ENCODE measurements at regions not wholly inside any gene's neighbourhood (a gene's known extent, or its start where the extent isn't known, plus 50 kb on each side); places are given as distances from the start of the nearest gene placed in this dataset.

DNA sequence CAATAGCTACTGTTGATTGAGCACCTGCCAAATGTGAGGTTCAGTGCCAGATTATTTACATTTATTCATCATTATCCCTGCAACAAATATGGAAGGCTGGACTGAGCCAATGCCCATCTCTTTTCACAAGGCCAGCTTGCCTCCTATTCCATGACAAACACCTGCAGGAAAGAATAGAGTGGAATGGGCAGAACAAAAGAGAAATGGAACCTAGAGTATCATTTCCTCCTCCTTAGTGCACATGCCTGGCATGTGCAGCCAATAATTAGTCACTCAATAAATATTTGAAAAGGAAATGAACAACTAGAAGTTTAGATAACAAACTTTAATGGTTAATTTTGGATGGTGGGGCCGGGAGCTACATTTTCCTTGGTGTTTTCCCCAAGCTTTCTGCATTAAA, 61.4 kb upstream of the MYRIP start (continued):
- TF ChIP-seq, protein P1, sequence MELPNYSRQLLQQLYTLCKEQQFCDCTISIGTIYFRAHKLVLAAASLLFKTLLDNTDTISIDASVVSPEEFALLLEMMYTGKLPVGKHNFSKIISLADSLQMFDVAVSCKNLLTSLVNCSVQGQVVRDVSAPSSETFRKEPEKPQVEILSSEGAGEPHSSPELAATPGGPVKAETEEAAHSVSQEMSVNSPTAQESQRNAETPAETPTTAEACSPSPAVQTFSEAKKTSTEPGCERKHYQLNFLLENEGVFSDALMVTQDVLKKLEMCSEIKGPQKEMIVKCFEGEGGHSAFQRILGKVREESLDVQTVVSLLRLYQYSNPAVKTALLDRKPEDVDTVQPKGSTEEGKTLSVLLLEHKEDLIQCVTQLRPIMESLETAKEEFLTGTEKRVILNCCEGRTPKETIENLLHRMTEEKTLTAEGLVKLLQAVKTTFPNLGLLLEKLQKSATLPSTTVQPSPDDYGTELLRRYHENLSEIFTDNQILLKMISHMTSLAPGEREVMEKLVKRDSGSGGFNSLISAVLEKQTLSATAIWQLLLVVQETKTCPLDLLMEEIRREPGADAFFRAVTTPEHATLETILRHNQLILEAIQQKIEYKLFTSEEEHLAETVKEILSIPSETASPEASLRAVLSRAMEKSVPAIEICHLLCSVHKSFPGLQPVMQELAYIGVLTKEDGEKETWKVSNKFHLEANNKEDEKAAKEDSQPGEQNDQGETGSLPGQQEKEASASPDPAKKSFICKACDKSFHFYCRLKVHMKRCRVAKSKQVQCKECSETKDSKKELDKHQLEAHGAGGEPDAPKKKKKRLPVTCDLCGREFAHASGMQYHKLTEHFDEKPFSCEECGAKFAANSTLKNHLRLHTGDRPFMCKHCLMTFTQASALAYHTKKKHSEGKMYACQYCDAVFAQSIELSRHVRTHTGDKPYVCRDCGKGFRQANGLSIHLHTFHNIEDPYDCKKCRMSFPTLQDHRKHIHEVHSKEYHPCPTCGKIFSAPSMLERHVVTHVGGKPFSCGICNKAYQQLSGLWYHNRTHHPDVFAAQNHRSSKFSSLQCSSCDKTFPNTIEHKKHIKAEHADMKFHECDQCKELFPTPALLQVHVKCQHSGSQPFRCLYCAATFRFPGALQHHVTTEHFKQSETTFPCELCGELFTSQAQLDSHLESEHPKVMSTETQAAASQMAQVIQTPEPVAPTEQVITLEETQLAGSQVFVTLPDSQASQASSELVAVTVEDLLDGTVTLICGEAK (IDR thresholded peaks at IDR 0.05), result no peak
- TF ChIP-seq, protein P1 (CRISPR knock-in tag; IDR thresholded peaks at IDR 0.05), result no peak
- TF ChIP-seq KLF1 (tag; IDR thresholded peaks at IDR 0.05) (no peak), PCBP1 (IDR thresholded peaks at IDR 0.05; ENCODE audit: low read depth, low read length, poor library complexity, severe bottlenecking) (no peak)
- TF ChIP-seq, protein P2, sequence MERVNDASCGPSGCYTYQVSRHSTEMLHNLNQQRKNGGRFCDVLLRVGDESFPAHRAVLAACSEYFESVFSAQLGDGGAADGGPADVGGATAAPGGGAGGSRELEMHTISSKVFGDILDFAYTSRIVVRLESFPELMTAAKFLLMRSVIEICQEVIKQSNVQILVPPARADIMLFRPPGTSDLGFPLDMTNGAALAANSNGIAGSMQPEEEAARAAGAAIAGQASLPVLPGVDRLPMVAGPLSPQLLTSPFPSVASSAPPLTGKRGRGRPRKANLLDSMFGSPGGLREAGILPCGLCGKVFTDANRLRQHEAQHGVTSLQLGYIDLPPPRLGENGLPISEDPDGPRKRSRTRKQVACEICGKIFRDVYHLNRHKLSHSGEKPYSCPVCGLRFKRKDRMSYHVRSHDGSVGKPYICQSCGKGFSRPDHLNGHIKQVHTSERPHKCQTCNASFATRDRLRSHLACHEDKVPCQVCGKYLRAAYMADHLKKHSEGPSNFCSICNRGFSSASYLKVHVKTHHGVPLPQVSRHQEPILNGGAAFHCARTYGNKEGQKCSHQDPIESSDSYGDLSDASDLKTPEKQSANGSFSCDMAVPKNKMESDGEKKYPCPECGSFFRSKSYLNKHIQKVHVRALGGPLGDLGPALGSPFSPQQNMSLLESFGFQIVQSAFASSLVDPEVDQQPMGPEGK (CRISPR knock-in tag; IDR thresholded peaks at IDR 0.05; ENCODE audit: borderline replicate concordance), result no peak

Data from K562 (cell line).